ENCODE measurements at regions not wholly inside any gene's neighbourhood (a gene's known extent, or its start where the extent isn't known, plus 50 kb on each side); places are given as distances from the start of the nearest gene placed in this dataset.

DNA sequence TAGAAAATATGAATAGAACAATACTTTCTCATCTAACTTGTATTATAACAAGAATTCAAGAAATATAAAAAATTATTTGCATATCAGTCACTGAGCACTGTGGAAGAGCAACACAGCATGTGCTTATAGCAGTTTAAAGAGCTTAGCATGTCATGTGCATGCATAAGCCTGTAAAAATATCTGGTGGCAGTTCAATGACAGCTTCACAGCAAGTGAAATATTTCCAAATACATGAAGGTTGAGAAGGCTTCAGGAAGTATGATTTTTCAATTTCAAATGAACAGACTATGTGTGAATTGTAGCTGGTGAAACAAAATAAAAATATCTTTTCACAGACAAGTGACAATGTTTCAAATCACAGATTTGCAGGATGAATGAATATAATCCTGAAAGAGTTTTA is 128.5 kb downstream of the PRDM9 start:
- Mint-ChIP-seq H3K9me3 (ENCODE audit: unreplicated experiment) (peaks cover 19% of the 10 kb centered on the region), H3K27ac (ENCODE audit: unreplicated experiment) (no peak overlapping the region), H3K4me1 (ENCODE audit: low read depth, unreplicated experiment) (no peaks in the 10 kb centered on the region), H3K27me3 (ENCODE audit: insufficient read depth, unreplicated experiment) (no peaks in the 10 kb centered on the region), H3K4me3 (ENCODE audit: unreplicated experiment) (no peak overlapping the region), H3K36me3 (ENCODE audit: insufficient read depth, unreplicated experiment) (no peaks in the 10 kb centered on the region)
- Histone ChIP-seq H3K36me3 (ENCODE audit: control insufficient read depth, insufficient read depth, low read length) (no peaks in the 10 kb centered on the region), H3K4me1 (no peaks in the 10 kb centered on the region), H3K27me3 (replicated peaks; ENCODE audit: control insufficient read depth, insufficient read depth, low read length) (no peaks in the 10 kb centered on the region), H3K4me3 (ENCODE audit: low read depth, low read length) (no peak overlapping the region), H3K9me3 (no peaks in the 10 kb centered on the region)
- TF ChIP-seq, protein P1, sequence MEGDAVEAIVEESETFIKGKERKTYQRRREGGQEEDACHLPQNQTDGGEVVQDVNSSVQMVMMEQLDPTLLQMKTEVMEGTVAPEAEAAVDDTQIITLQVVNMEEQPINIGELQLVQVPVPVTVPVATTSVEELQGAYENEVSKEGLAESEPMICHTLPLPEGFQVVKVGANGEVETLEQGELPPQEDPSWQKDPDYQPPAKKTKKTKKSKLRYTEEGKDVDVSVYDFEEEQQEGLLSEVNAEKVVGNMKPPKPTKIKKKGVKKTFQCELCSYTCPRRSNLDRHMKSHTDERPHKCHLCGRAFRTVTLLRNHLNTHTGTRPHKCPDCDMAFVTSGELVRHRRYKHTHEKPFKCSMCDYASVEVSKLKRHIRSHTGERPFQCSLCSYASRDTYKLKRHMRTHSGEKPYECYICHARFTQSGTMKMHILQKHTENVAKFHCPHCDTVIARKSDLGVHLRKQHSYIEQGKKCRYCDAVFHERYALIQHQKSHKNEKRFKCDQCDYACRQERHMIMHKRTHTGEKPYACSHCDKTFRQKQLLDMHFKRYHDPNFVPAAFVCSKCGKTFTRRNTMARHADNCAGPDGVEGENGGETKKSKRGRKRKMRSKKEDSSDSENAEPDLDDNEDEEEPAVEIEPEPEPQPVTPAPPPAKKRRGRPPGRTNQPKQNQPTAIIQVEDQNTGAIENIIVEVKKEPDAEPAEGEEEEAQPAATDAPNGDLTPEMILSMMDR (IDR thresholded peaks at IDR 0.05; ENCODE audit: insufficient read depth in 1 of 2, low read depth in 1 of 2, low read length in 1 of 2, severe bottlenecking in 1 of 2, unreplicated experiment in 1 of 2) = no peak
- ChIA-PET CTCF (no interaction called here), POLR2A (no interaction called here)
- intact Hi-C loops (cut with micrococcal nuclease; ENCODE audit: unreplicated experiment) = no loop called here
- DNase-seq = no peak
- BruUV-seq (replicated peaks) = no TSS peak

DNA sequence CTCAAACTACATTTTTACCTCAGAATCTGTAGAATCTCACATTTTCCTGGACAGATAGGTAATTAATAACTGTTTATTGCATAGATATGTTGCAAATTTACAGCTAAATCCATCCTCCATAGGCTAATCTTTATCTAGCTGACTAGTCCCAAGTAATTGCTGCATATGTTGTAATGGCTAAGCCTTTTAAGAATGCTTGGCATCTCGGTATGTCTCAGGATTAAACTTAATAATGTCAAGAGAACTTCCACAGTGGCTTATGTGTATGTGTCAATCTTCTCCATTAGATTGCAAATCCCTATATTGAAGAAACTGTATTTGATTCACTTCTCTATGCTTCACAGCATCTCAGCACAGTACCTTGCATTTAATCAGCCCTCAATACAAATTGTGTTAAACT is 131.9 kb downstream of the PRDM9 start:
- H3K4me1 ChIP-seq = no peaks in the 10 kb centered on the region
- no TSS peak for BruUV-seq (replicated peaks)
- no peak overlapping the region for H3K4me3 Mint-ChIP-seq (ENCODE audit: unreplicated experiment)
- no peaks in the 10 kb centered on the region for H3K9me3 ChIP-seq
- no peaks in the 10 kb centered on the region for H3K27me3 Mint-ChIP-seq (ENCODE audit: insufficient read depth, unreplicated experiment)
- ChIA-PET CTCF (no interaction called here), POLR2A (no interaction called here)
- intact Hi-C loops (cut with micrococcal nuclease; ENCODE audit: unreplicated experiment) = no loop called here
- no peaks in the 10 kb centered on the region for H3K36me3 Mint-ChIP-seq (ENCODE audit: insufficient read depth, unreplicated experiment)
- H3K4me1 Mint-ChIP-seq (ENCODE audit: low read depth, unreplicated experiment) = no peaks in the 10 kb centered on the region
- no peak overlapping the region for H3K4me3 ChIP-seq (ENCODE audit: low read depth, low read length)
- peaks cover 23% of the 10 kb centered on the region for H3K9me3 Mint-ChIP-seq (ENCODE audit: unreplicated experiment)
- no peaks in the 10 kb centered on the region for H3K36me3 ChIP-seq (ENCODE audit: control insufficient read depth, insufficient read depth, low read length)
- no peaks in the 10 kb centered on the region for H3K27me3 ChIP-seq (replicated peaks; ENCODE audit: control insufficient read depth, insufficient read depth, low read length)
- DNase-seq = no peak
- TF ChIP-seq, protein P1 (IDR thresholded peaks at IDR 0.05; ENCODE audit: insufficient read depth in 1 of 2, low read depth in 1 of 2, low read length in 1 of 2, severe bottlenecking in 1 of 2, unreplicated experiment in 1 of 2) = no peak
- no peak overlapping the region for H3K27ac Mint-ChIP-seq (ENCODE audit: unreplicated experiment)

DNA sequence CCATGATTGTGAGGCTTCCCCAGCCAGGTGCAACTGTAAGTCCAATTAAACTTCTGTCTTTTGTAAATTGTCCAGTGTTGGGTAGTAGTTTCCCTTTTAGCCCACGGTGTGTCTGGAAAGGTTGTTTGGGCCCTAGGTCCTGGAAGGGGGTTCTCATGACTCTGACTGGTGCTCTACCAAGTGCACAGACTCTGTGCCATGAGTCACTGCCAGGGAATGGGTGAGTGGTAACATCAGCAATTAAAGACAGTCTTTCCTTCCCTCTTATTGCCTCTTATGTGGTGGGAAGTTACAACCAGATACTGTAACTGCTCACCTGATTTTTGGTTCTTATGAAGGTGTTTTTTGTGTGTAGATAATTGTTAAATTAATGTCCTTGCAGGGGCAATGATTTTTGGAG is 141.2 kb downstream of the PRDM9 start:
- Histone ChIP-seq H3K27me3 (replicated peaks; ENCODE audit: control insufficient read depth, insufficient read depth, low read length) (no peaks in the 10 kb centered on the region), H3K4me3 (ENCODE audit: low read depth, low read length) (no peak overlapping the region), H3K9me3 (no peaks in the 10 kb centered on the region), H3K4me1 (no peaks in the 10 kb centered on the region), H3K36me3 (ENCODE audit: control insufficient read depth, insufficient read depth, low read length) (no peaks in the 10 kb centered on the region)
- Mint-ChIP-seq H3K27ac (ENCODE audit: unreplicated experiment) (no peak overlapping the region), H3K27me3 (ENCODE audit: insufficient read depth, unreplicated experiment) (no peaks in the 10 kb centered on the region), H3K4me3 (ENCODE audit: unreplicated experiment) (no peak overlapping the region), H3K9me3 (ENCODE audit: unreplicated experiment) (peaks cover 38% of the 10 kb centered on the region), H3K4me1 (ENCODE audit: low read depth, unreplicated experiment) (peaks cover 10% of the 10 kb centered on the region), H3K36me3 (ENCODE audit: insufficient read depth, unreplicated experiment) (no peaks in the 10 kb centered on the region)
- no TSS peak for BruUV-seq (replicated peaks)
- TF ChIP-seq, protein P1 (IDR thresholded peaks at IDR 0.05; ENCODE audit: insufficient read depth in 1 of 2, low read depth in 1 of 2, low read length in 1 of 2, severe bottlenecking in 1 of 2, unreplicated experiment in 1 of 2) = no peak
- no peak for DNase-seq
- CTCF ChIA-PET = no interaction called here
- intact Hi-C loops (cut with micrococcal nuclease; ENCODE audit: unreplicated experiment) = loop anchor here (5.0 kb wide), 1 partner anchor 79 kb away; no protein-coding TSS in a partner anchor
- POLR2A ChIA-PET = no interaction called here

Measured in Caco-2 (cell line).